AG10803 (cell line): ENCODE measurements at regions not wholly inside any gene's neighbourhood (a gene's known extent, or its start where the extent isn't known, plus 50 kb on each side); places are given as distances from the start of the nearest gene placed in this dataset.
A peak's percentile ranks its signal among the peaks of the same experiment; 100 is the strongest.

Experiments used
- DNase-seq: peaks from one replicate; pipeline ENCODE4 v3.0.0; 2010; ENCODE audit warnings: low read depth
- H3K4me3 ChIP-seq: 2 replicates; pipeline ENCODE4 v1.5.1; 2011; ENCODE audit warnings: mild to moderate bottlenecking, low read length, control low read depth
- TF ChIP-seq, protein P1 (sequence below): conservative IDR thresholded peaks from 2 replicates; pipeline ENCODE4 v1.5.1; 2011; ENCODE audit warnings: mild to moderate bottlenecking, low read length, control low read depth, inconsistent platforms

DNA sequence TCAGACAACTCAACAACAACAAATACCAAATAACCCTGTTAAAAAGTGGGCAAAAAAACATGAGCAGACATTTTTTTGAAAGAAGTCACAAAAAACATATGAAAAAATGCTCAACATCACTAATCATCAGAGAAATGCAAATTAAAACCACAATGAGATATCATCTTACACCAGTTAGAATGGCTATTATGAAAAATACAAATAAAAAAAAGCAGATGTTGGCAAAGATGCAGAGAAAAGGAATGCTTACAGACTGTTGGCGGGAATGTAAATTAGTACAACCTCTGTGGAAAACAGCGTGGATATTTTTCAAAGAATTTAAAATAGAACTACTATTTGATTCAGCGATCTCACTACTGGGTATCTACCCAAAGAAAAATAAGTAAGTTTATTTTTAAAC is 114.0 kb downstream of the SLC38A4 start:
- TF ChIP-seq, protein P1, sequence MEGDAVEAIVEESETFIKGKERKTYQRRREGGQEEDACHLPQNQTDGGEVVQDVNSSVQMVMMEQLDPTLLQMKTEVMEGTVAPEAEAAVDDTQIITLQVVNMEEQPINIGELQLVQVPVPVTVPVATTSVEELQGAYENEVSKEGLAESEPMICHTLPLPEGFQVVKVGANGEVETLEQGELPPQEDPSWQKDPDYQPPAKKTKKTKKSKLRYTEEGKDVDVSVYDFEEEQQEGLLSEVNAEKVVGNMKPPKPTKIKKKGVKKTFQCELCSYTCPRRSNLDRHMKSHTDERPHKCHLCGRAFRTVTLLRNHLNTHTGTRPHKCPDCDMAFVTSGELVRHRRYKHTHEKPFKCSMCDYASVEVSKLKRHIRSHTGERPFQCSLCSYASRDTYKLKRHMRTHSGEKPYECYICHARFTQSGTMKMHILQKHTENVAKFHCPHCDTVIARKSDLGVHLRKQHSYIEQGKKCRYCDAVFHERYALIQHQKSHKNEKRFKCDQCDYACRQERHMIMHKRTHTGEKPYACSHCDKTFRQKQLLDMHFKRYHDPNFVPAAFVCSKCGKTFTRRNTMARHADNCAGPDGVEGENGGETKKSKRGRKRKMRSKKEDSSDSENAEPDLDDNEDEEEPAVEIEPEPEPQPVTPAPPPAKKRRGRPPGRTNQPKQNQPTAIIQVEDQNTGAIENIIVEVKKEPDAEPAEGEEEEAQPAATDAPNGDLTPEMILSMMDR: no peak
- no peak overlapping the region for H3K4me3 ChIP-seq
- DNase-seq: peak; percentile 86

DNA sequence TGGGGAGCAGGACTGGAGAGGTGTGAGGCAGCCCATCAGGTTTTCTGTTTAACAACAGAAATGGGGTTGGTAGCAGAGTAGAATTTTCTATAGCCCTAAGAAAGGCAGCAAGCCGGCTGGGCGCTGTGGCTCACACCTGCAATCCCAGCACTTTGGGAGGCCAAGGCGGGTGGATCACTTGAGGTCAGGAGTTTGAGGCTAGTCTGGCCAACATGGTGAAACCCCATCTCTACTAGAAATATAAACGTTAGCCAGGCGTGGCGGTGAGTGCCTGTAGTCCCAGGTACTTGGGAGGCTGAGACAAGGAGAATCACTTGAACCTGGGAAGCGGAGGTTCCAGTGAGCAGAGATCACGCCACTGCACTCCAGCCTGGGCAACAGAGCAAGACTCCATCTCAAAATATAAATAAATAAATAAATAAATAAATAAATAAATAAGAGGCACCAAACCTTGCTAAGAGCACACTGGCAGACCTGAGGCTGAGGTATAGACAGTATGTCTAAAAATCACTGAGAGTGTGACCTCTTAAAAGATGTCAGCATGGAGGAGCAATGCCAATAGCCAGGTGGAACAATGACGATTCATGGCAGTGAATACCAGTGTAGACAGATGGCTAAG is 115.6 kb downstream of the SLC38A4 start:
- no peak overlapping the region for H3K4me3 ChIP-seq
- no peak for DNase-seq
- TF ChIP-seq, protein P1: no peak

DNA sequence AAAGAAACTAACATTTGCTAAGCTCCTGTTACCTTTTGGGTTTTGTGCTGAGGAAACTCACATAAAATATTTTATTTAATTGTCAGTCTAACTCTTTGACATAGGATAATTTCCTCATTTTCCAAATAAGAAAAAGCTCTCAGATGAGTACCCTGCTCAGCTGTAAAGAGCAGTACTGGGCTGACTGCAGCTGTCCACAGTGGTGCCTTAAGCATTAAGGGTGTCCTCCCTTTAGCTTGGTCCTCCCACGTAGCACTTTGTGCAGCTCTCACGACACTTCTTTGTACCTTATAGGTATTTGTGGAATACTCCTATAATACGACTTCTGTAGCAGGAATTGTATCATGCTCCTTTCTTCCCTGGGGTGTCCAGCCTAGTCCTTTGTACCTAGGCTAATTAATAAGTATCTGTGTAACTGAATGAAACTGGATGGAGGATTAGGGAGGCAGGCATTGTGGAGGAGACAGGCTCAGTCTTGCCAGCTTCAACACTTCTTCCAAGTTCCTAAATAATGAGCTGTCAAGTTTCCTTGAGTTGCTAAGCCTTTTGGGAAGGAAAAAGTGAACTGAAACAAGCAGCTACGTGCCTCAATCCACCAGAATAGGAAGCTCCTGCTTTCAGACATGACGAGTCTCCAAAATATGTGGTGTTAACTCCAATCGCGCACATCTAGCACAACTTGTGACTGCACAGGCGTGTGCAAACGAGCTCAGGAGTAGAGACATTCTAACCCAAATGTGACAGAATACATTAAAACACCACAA is 123.0 kb downstream of the SLC38A4 start:
- TF ChIP-seq, protein P1: no peak
- no peak overlapping the region for H3K4me3 ChIP-seq
- DNase-seq: peak; percentile 62

DNA sequence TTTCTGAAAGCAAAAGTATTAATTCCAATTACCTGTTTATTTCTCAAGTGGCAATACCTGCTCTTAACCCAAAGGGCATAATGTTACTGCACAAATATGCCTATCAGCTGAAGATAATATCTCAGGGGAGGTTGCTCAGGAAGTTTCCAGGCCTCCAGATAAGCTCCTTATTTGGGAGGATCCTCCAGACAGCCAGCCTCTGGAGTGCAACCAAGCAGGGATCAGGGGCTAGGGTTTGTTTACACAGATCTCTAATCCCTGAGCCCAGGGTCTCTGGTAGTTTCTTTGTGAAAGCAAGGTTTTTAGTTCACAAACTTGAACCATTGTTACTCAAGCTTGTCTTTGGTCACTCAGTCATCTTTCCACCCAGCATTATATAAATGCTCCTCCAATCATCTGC is 124.4 kb downstream of the SLC38A4 start:
- DNase-seq: no peak
- TF ChIP-seq, protein P1: no peak
- no peak overlapping the region for H3K4me3 ChIP-seq

DNA sequence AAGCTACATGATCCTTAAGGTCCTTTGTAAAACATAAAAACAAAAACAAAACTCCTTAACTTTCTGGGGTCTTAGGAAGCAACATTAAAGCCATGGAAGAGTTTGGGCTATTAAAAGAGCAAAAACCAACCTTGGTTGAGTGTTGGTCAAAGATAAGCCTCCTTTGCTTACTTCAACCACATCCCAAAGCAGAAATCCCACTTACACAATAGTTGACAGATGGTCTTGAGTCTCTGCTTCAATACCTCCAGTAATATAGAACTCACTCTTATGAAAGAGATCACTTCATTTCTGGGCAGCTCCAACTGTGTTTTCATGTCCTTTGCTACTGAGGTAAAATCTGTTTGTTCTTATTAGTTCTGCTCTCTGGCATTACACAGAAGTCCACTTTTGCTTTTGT is 125.8 kb downstream of the SLC38A4 start:
- TF ChIP-seq, protein P1: no peak
- no peak for DNase-seq
- H3K4me3 ChIP-seq: no peak overlapping the region

DNA sequence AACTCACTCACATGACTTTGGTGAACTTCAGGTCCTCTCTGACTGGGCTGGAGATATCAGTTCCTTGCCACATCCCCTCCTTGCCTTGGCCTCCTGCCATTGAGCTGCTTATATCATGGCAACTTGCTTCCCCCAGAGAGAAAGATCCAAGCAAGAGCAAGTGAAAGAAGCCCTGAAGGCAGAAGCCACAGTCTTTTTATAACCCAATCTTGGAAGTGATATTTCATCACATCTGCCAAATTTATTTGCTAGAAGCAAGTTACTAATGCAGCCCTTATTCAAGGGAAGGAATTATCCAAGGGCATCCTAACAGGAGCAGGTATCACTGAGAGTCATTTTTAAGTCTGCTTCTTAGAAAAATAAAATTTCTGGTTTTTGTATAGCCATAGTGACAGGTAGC is 127.8 kb downstream of the SLC38A4 start:
- DNase-seq: no peak
- H3K4me3 ChIP-seq: no peak overlapping the region
- TF ChIP-seq, protein P1: no peak

DNA sequence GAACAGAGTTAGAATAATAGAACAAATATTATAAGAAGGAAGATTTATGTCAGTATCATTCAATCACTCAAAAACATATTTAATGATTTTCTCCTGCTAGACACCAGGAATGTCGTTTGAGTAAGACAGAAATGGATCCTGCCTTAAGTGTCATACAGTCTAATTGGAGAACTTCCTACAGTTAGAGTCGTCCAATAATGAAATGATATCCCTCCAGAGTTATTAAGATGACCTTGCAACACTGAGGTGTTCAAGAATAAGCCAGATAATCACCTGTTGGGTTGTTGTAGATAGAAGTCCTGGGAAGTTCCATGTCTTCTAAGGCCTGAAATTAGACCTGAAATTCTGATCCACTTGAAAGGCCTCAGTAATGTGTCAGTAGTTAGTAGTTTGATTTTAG is 132.3 kb downstream of the SLC38A4 start:
- TF ChIP-seq, protein P1: no peak
- no peak overlapping the region for H3K4me3 ChIP-seq
- DNase-seq: no peak
